GM19043 (cell line): ENCODE measurements at regions not wholly inside any gene's neighbourhood (a gene's known extent, or its start where the extent isn't known, plus 50 kb on each side); places are given as distances from the start of the nearest gene placed in this dataset.

Experiments
- ATAC-seq: cut with Tn5 transposase; IDR thresholded peaks from one replicate; pipeline ENCODE4 v1.9.1; 2021; ENCODE audit warnings: low read depth; ENCODE audit not compliant: unreplicated experiment

DNA sequence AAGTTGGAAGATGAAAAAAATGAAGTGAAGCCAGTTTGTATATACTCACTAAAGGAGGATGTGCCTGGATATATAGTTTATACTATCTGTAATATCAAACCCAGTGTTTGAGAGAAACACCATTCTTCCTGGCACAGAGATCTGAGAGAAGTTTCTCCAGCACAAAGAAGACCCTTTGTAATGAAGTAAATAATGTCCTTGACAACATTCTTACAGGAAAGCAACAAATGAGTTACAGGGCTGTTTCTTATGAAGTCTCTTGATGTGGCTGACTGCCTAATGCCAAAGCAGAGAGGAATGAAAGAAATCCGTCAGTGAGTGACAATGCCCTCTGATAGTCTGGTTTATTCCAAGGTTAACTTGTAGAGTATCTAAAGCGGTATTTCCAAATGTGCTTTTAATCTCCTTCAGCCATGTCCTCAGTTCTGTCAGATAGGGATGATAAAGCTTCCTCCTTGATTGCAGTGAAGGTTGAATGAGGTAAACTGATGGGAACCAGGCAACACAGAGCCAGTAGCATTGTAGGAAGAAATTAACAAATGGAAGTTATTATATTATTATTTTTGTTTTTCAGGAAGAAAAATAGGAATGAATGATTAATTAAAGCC lies 123.1 kb upstream of the ZNF608 start:
- ATAC-seq, result no peak

DNA sequence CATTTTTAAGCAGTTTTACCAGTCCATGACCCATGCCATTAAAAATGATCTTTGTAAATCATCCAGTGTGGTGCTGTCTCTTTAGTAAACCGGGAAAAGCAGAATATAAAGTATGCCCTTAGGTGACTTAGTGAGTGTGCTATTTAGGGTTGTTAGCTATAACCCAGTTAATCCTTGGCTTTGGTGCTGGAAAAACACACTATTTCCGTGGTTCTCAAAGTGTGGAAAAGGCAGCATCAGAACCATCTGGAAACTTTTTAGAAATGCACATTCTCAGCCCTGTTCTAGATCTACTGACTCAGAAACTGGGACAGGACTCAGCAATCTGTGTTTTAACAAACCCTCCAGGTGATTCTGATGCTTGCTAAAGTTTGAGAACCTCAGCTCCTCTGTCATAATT lies 123.6 kb upstream of the ZNF608 start:
- ATAC-seq, result no peak

DNA sequence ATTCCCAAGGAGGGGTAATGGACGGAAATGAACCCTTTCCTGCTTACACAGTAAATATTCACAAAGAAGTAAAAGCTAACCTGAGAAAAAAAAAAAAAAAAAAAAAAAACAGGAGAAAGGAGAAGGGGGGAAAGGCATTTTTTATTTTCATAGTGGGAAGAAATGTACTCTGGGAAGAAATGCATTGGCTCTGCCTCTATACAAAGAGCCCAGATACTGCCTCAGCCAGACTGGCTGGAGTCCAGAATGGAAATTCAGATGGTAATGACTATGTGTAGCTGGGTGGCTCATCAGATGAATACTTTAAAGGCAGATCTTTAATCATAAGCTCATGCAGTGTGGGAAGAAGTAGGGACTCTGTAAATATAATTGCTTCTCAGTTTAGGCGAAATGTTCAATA lies 124.9 kb upstream of the ZNF608 start:
- no peak for ATAC-seq

DNA sequence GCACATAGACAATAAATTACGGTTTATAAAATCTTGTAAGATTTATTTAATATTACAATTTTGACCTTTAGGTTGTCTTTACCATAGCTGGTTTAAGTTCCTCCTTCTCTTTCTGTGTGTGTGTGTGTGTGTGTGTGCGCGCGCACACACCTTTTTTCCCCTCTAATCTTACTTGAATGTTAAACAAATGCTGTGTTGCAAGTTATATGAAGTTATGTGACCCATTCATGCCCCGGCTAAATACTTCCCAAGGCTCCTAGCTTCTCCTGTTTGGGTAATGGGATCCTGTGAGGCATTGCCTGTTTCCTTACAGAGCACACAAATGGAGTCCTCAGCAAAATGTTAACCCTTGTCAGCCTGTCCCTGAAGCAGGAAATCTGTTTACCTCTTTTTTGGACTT lies 125.6 kb upstream of the ZNF608 start:
- no peak for ATAC-seq

DNA sequence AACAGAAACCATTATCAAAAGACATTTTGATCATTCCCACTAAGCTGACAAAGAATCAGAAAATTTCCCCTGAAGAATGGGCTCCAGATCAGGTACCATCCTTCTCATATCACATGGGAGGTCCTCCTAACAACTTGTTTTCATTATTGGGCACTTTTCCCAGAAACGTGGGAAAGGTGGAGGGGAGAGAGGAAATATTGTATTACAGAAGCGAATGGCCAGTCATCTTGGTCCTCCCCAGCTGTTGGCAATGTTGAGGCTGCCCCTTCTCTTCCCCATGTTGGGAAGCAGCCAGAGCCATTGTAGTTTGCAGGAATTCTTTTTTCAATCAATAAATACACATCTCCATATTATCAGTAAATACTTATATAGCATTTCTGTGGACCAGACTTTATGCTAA lies 126.2 kb upstream of the ZNF608 start:
- ATAC-seq, result no peak

DNA sequence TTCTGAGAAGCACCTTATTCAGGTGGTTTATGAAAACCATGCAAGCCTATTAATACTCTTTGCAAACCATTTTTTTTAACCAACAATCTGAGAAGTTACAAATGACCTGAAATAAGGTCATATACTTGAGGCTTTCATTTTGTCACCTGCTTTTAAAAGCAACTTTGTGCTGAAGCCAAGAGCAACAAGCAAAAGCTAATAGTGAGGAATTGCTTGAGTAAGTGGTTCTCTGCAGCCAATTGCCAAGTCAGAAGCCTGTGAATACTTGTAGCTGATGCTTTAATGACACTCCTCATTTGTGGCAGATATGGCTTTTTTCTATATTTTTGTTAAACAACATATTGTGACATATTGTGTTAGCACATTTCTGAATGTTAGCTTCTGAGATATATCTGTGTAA lies 126.7 kb upstream of the ZNF608 start:
- ATAC-seq, result no peak

DNA sequence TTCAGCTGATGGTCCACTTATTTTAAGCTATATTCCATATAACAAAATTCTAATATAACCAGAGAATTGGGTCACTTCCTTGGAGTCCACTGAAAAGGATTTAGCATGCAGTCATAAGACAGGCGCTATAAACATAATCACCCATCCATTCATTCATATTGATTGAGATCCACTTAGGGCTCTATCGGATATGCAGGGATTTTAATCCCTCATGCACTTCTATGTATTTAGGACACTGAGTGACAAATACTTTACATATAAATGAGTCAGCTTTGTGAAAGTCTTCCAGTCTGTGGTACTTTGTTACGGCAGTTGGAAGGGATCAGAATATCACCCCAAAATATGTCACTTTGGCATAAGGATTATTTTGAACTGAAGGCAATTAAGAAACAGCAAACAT lies 127.3 kb upstream of the ZNF608 start:
- no peak for ATAC-seq

DNA sequence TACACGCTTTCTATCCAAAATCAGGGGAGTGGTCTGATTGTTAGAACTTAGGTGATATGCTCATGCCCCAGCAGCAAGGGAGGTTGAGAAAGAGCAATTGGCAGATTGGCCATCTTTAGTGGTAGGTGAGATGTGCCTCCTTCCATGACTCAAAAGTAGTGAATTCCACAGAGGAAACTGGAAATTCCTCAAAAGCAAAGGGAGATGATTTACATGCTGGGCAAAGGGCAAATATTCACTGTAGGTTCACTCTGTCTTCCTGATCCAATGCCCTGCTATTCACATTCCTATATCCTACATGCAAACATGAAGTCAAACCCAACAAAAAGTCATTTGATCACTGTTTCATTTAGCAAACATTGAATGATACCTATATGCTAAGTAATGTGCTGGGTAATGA lies 130.1 kb upstream of the ZNF608 start:
- no peak for ATAC-seq

DNA sequence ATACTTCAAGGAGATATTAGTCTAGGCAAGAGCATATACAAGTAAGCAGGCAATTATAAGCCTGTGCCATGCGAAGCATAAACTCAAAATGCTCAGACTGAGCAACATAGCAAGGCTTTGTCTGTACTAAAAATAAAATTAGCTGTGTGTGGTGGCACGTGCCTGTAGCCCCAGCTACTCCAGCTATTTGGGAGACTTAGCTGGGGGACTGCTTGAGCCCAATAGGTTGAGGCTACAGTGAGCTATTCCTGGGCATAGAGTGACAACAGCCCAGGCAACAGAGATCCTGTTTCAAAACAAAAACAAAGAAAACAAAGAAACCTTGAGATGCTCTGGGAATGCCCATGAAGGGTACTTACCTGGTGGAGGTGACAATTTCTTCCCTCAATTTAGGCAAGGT lies 130.5 kb upstream of the ZNF608 start:
- ATAC-seq, result no peak

DNA sequence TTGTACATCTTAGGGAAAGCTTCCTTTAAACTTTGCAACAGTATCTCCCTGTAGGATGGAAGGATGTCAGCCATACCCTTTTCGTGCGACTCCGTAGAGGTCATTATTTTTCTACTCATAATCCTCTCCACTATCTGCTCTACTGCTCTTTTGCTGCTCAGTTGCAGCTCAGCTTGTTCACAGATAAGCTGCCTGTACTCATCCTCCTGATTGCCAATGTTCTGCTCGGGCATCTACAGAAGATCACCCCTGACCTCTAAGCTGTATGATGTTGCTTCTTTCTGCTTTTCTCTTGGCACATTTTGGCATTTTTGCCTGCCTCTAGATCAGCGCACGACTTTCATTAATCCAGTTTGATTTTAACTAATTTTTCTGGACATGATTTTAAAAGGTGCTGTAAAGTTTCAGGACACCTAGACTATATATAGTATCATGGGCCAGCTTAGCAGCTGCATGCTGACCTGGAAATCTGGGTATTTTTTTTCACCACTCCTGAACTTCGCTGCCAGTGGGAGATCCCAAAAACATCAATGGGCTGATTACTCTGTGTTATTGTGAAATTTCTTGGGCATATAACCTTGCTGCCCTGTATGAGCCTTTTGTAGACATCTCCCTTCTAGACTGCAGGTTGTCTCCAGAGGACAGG lies 131.2 kb upstream of the ZNF608 start:
- no peak for ATAC-seq

DNA sequence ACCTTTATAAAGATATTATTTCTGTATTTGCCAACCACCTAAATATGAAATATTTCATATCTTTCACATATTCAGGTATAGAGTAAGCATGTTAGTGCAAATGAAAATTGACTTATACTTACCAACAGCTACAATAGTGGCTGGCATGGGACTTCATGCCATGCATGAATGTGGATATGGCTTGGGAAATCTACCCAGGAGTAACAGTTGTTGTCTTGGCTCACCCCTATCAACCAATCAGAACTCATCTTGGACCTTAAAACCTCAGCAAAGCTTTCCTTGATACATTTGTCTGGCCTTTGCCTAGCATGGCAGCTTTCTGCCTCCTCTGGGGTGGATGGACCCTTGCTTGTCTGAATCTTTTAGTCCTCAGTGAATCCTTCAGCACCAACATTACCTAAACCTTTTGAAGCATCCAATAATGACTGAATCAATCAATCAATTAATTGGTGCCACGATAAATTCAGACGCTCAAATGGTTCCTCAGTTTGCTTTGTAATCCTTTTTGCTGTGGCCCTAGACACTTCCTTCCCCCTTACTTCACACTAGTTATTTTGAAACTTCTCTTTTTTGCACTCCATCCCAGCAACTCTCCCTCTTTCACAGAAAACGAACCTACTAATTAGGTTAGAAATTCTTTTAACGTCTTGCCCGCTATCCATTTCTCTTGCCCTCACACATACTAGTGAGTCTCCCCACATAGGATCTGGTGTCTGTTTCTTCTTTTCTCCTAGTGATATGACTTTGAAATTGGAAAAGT lies 132.3 kb upstream of the ZNF608 start:
- no peak for ATAC-seq

DNA sequence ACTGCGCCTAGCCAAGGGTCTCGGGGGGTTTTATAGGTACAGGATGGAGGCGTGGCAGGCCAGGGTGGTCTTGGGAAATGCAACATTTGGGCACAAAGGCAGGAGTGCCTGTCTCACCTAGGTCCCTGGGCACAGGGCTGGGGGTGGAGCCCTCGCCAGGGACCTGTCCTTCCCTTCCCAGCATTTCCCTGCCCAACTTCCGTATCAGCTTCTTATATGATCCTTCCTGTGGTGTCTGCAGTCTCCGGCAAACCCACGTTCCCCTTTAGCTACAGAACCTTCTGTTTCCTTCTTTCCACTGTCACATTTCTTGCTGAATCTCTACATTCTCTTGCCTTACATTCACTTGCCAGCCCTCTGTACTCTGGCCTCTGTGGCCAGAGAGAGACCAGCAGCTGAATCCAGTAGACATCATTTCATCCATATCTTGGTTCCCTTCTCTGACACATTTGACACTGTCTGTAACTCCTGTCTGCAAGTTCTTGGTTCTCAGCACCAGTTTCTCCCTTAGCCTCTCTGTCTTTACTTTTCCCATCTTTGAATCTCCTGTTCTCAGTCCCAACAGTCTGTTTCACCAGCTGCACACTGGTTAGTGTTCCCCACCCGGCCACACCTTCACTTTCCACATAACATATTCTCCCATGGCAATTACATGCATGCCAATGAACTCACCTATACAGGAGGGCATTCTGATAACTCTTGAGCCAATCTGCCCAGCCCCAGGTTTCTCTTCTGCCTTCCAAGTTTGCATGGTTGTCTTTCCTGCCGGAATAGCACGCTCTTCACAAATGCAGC lies 134.7 kb upstream of the ZNF608 start:
- no peak for ATAC-seq

DNA sequence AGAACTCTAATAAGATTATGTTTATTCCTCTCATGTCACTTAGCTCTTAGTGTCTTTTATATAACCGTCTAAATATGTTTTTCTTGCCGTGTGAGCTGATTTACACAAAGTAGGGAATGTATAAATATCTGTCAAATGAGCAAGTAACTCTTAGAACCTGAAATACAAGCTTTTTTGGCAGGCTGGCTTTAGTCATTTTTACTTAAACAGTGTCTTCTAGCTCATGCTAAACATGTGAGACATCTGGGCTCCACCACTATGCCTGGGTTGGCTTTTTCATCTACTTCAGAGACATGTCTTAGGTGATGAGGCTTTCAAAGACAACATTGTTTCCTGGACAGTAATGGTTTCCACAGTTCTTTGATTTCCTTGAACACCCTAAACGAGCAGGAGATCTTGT lies 137.2 kb upstream of the ZNF608 start:
- ATAC-seq, result no peak

DNA sequence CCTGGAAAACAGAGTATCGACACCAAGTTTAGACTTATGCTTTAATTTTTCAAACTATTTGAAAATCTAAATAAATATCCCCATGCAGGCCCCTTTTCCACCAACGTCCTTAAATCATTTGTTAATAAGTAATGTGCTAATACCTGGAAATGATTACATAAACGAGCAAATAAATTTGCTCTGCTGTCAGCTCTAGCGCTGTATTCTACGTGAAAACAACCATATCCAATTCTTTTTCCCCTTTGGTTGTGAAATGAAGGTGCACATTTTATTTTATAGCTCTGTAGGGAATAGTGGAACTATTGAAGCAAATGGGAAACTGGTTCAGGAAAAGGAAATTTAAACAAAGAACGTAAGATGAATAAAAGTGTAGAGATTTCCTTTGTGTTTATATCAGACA lies 137.7 kb upstream of the ZNF608 start:
- ATAC-seq, result no peak

DNA sequence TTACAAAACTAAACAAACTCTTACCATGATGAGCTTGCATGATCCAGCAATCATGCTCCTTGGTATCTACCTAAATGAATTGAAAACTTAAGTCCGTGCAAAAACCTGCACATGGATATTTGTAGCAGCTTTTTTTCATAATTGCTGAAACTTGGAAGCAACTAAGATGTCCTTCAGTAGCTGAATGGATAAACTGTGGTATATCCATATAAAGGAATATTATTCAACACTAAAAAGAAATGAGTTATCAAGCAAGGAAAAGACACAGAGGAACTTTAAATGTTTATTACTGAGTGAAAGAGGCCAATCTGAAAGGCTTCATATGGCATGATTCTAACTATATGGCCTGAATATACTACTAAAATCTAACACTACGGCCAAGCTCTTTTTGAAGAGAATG lies 139.1 kb upstream of the ZNF608 start:
- no peak for ATAC-seq

DNA sequence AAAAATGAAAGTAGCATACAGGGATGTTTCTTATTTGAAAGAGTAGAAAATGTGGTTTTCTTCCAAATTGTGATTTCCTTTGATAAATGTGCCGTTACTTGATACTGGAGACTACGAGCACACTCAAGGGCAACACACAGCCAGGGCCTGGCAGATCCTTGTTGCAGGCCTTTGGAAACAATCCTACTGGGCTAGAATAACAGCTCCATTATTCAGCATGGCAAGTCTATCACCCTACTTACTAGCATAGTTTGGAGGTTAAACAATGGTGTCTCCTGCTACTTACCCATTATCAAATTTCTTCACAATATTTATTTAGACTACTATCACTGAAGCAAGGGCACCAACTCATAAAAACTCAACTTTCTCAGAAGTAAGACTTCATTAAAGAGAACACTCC lies 140.8 kb upstream of the ZNF608 start:
- ATAC-seq, result no peak

DNA sequence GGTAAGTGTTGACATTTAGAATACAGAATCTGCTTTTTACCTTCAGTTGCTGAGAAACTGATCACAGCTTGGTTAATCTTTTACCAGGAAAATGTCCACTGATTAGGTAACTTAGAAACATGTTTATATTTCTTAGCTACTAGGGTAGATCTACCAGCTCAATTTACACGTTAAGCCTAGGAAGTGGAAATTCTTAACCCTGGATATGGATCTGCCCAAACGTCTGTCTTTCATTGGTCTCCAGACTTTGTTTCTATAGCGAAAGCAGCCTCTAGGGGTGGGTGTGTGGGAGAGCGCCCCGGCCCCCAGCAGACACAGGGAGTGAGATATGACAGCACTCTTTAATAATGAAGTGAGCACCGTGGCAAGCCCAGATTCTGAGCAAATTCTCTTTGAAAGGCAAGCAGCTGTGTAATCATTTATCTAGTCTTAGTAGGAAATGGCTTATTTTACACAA lies 141.6 kb upstream of the ZNF608 start:
- ATAC-seq, result no peak

DNA sequence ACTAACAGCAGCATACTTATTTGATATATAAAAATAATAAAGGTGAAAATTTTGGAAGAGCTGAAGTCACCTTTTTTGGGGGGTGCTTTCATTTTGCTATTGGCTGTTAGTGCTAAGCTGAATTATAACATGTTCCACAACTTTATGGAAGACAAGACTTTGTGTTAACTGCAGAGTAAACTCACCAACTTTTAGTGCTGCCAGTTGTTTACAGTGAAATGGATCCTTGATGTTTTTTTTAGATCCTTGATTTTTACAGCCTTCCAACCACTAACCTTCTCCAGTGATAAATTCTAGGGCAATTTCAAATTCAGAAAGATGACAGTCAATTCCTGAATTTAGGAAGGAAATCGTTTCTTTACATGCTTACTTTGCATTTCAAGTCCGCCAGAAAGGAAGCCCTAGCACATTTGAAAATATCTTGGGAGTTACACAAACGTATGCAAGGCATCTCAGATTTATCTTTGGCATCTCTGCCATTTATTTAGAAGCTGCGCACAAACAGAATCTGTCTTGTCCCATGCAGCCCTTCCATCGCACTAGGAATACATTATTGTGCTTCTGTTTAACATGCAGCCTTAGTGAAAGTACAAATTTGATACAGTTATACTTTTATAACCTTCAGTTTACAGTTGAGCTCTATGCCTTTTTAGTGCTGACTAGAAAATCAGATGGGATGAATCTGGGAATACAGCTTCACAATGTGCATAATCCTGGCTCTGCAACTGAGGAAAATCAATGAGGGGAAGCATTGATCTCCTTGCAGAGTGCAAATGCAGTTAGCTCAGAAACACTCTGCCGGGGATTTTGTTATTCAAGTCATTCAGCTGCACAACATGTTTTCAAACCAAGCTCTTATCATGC lies 142.4 kb upstream of the ZNF608 start:
- no peak for ATAC-seq

DNA sequence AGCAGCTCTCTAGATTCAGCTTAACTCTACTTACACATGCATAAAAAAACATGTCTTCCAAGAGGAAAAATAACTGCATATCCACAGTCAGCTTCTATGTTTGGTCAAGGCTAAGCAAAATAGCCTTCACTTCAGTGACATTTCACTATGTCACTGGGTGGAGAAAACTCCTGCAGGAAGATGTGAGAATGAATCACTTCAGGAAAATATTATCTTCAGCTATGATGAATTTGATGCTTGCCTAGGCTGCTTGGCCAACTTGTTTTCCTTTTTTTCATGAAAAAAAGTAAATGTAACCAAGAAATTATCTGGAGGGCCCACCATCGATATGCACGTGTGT lies 143.0 kb upstream of the ZNF608 start:
- ATAC-seq, result no peak

DNA sequence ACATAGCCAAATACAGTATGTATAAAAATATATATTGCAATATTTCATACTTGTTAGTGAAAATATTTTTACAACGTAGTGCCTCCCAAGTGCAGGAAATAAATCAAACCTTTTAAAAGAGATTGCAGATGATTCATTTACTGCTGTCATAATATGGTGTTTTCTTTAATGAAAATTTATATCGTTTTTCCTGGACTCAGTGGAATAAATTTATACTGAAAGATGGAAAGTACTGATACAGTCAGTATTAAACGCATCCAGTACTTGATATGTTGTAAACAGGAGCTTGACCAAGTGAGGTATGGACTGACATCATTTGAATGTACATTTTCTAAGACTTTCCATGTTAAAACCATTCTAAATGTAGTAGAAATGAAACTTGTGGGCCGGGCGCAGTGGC lies 143.4 kb upstream of the ZNF608 start:
- no peak for ATAC-seq
